ENCODE measurements at regions not wholly inside any gene's neighbourhood (a gene's known extent, or its start where the extent isn't known, plus 50 kb on each side); places are given as distances from the start of the nearest gene placed in this dataset.
A peak's percentile ranks its signal among the peaks of the same experiment; 100 is the strongest.

DNA sequence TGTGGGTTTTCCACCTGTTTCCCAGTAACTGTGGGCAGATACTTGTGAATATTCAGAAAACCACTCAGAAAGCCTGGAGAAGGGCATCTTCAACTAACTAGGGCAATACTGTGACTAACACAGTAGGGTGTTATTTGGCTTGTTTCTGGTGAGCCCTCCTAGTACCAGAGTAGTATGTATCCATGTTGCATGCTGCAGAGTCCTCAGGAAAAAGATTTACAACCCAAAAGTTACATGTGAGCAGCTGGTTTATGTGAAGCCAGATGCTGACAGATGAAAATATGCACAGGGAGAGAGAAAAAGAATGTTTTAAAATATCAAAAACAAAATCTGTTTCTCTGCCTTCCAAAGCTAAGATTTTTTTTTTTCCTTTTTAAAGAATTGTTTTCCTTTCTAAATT, 333.2 kb upstream of the UBE2E3 start:
- TF ChIP-seq, protein P1, sequence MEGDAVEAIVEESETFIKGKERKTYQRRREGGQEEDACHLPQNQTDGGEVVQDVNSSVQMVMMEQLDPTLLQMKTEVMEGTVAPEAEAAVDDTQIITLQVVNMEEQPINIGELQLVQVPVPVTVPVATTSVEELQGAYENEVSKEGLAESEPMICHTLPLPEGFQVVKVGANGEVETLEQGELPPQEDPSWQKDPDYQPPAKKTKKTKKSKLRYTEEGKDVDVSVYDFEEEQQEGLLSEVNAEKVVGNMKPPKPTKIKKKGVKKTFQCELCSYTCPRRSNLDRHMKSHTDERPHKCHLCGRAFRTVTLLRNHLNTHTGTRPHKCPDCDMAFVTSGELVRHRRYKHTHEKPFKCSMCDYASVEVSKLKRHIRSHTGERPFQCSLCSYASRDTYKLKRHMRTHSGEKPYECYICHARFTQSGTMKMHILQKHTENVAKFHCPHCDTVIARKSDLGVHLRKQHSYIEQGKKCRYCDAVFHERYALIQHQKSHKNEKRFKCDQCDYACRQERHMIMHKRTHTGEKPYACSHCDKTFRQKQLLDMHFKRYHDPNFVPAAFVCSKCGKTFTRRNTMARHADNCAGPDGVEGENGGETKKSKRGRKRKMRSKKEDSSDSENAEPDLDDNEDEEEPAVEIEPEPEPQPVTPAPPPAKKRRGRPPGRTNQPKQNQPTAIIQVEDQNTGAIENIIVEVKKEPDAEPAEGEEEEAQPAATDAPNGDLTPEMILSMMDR (IDR thresholded peaks at IDR 0.05; ENCODE audit: low read depth, low read length), result no peak
- ChIA-PET POLR2A (no interaction called here), CTCF (interaction anchor here (1.4 kb wide), 1 partner anchor 521 kb away, joined by 6 read pairs; no protein-coding TSS in a partner anchor)
- no peaks in the 10 kb centered on the region for H3K9me3 ChIP-seq (ENCODE audit: control insufficient read depth, insufficient read depth, low read length)
- no peak overlapping the region for H3K27ac ChIP-seq (ENCODE audit: low read depth, low read length)
- H3K27me3 ChIP-seq (ENCODE audit: control insufficient read depth, insufficient read depth, low read length), result no peaks in the 10 kb centered on the region
- H3K4me3 ChIP-seq (ENCODE audit: low read depth, low read length), result no peak overlapping the region
- no peak for DNase-seq (ENCODE audit: low read depth, low spot score)

DNA sequence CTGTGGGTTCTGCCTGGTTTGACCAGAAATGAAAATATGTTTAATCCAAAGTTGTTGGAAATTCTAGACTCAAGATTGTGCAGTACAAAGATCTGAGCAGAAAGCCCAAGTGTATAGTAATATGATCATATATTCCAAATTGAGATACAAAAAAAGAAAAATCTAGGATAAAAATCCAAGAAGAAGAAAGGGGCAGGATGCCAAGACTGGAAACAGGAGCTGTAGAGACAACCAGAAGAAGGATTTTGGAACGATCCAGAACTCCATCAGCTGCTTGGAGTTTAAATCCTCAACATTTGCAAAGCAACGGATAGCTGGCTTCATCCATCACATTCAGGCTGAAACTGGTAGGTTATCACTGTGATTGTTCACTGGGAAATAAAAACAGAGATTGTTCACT, 333.6 kb upstream of the UBE2E3 start:
- TF ChIP-seq, protein P1 (IDR thresholded peaks at IDR 0.05; ENCODE audit: low read depth, low read length), result no peak
- no peak for DNase-seq (ENCODE audit: low read depth, low spot score)
- H3K27me3 ChIP-seq (ENCODE audit: control insufficient read depth, insufficient read depth, low read length), result no peaks in the 10 kb centered on the region
- no peak overlapping the region for H3K27ac ChIP-seq (ENCODE audit: low read depth, low read length)
- ChIA-PET POLR2A (no interaction called here), CTCF (no interaction called here)
- no peak overlapping the region for H3K4me3 ChIP-seq (ENCODE audit: low read depth, low read length)
- H3K9me3 ChIP-seq (ENCODE audit: control insufficient read depth, insufficient read depth, low read length), result no peaks in the 10 kb centered on the region

DNA sequence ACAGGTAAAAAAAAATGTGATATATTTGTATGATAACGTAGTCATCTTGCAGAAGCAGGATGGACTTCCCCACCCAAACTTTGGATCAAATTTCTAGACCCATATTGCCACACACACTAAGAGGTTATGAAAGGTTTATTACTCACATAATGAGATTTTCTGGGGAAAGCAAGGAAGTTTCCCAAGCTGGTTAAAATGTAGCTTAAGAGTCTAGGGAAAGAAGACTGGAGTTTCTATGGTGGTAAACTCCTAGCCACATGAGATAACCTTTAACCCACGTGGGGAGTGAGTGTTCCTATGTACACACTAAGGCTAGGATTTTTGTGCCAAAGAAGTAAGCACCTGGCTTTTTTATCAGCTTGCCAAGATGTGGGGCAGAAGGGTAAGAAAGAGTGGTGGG, 335.7 kb upstream of the UBE2E3 start:
- Histone ChIP-seq H3K27me3 (ENCODE audit: control insufficient read depth, insufficient read depth, low read length) (no peaks in the 10 kb centered on the region), H3K27ac (ENCODE audit: low read depth, low read length) (no peak overlapping the region), H3K4me3 (ENCODE audit: low read depth, low read length) (no peak overlapping the region), H3K9me3 (ENCODE audit: control insufficient read depth, insufficient read depth, low read length) (no peaks in the 10 kb centered on the region)
- ChIA-PET POLR2A (no interaction called here), CTCF (no interaction called here)
- DNase-seq (ENCODE audit: low read depth, low spot score), result peak; percentile 46
- TF ChIP-seq, protein P1 (IDR thresholded peaks at IDR 0.05; ENCODE audit: low read depth, low read length), result no peak

DNA sequence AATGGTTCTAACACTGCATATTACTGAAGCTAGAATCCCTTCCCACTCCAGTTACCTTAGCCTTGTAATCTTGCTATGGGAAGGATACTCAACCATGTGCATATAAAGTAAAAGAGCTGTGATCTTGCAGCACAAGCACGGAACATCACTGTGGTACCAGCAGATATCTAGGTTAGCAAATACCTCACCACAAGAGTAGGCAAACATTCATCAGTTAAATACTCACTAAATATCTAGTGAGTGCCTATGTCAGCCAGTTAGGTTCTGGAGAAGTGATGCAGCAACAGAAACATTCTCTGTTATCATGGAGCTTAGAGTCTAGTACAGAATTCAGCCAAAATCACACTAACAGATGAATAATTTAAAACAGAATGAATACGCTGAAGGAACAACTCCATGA, 349.6 kb upstream of the UBE2E3 start:
- ChIA-PET CTCF (no interaction called here), POLR2A (no interaction called here)
- TF ChIP-seq, protein P1 (IDR thresholded peaks at IDR 0.05; ENCODE audit: low read depth, low read length), result no peak
- no peak for DNase-seq (ENCODE audit: low read depth, low spot score)
- Histone ChIP-seq H3K9me3 (ENCODE audit: control insufficient read depth, insufficient read depth, low read length) (no peaks in the 10 kb centered on the region), H3K27me3 (ENCODE audit: control insufficient read depth, insufficient read depth, low read length) (no peaks in the 10 kb centered on the region), H3K27ac (ENCODE audit: low read depth, low read length) (no peak overlapping the region), H3K4me3 (ENCODE audit: low read depth, low read length) (no peak overlapping the region)

DNA sequence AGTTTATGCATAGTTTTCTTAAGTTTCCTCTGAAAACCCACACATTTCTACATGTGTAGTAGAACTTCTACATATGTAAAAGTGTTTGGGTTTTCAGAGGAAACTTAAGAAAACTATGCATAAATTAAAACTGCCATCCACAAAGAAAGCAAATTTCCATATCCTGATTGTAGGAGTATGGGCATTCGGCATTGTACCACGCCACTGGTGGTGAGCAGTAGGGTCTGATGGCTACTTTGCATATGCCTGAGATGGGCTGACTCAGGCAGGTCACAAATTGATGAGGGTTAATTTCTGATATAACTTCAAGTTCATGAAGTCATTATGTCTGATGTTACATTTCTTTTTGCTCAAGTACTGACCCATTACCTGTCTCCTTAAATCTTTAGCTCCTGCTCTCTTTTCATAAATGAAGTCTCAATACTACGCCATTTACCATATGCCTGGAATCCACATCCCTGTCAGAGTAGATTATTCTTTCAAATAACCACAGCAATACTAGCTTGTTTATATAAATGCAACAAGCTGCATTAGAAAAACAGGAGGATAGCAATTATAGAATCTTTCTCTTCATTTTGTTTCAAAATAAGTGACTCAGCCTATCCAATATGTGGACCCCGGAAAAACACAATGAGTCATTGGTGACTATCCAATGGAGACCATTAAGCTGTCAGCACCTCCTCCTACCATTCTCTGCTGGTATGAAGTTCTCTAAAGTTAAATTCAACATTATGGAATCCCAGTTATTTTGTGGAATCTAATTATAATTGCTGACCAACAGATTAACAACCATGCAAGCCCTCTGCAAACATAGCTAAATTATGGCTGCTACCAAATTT, 355.2 kb upstream of the UBE2E3 start:
- CTCF ChIA-PET, result no interaction called here

More for the DNA sequence above, 355.2 kb upstream of the UBE2E3 start:
- Histone ChIP-seq H3K9me3 (ENCODE audit: control insufficient read depth, insufficient read depth, low read length) (no peaks in the 10 kb centered on the region), H3K27me3 (ENCODE audit: control insufficient read depth, insufficient read depth, low read length) (no peaks in the 10 kb centered on the region), H3K4me3 (ENCODE audit: low read depth, low read length) (no peak overlapping the region), H3K27ac (ENCODE audit: low read depth, low read length) (no peak overlapping the region)
- POLR2A ChIA-PET, result no interaction called here
- DNase-seq (ENCODE audit: low read depth, low spot score), result peak; percentile 67
- TF ChIP-seq, protein P1 (IDR thresholded peaks at IDR 0.05; ENCODE audit: low read depth, low read length), result no peak
